H9 (cell line): ENCODE measurements at regions not wholly inside any gene's neighbourhood (a gene's known extent, or its start where the extent isn't known, plus 50 kb on each side); places are given as distances from the start of the nearest gene placed in this dataset.

Experiments used
- DNase-seq: peaks from one replicate; pipeline ENCODE4 v3.0.0-alpha.2; 2017
- H2AFZ ChIP-seq: one replicate; pipeline ENCODE4 v1.6.1; 2013; ENCODE audit warnings: mild to moderate bottlenecking, low read length, control low read depth, moderate library complexity
- H2AK5ac ChIP-seq: 2 replicates; pipeline ENCODE4 v1.6.1; 2013; ENCODE audit warnings: low read length, control low read depth, mixed read lengths; ENCODE audit not compliant: insufficient read length
- H2BK120ac ChIP-seq: one replicate; pipeline ENCODE4 v1.6.1; 2013; ENCODE audit warnings: low read depth, mild to moderate bottlenecking, low read length, control low read depth, inconsistent platforms; ENCODE audit not compliant: poor library complexity, severe bottlenecking
- H2BK12ac ChIP-seq: 2 replicates; pipeline ENCODE4 v1.6.1; 2013; ENCODE audit warnings: low read length, control low read depth, mixed read lengths, low read depth; ENCODE audit not compliant: insufficient read length
- H2BK15ac ChIP-seq: 2 replicates; pipeline ENCODE4 v1.6.1; 2013; ENCODE audit warnings: low read depth, low read length, control low read depth
- H2BK20ac ChIP-seq: one replicate; pipeline ENCODE4 v1.6.1; 2013; ENCODE audit warnings: low read depth, mild to moderate bottlenecking, low read length, control low read depth, inconsistent platforms; ENCODE audit not compliant: poor library complexity, severe bottlenecking
- H2BK5ac ChIP-seq: 2 replicates; pipeline ENCODE4 v1.6.1; 2013; ENCODE audit warnings: low read length, control low read depth, mixed read lengths; ENCODE audit not compliant: insufficient read length
- H3K14ac ChIP-seq: 2 replicates; pipeline ENCODE4 v1.6.1; 2013; ENCODE audit warnings: low read length, control low read depth; ENCODE audit not compliant: insufficient read depth
- H3K18ac ChIP-seq: 2 replicates; pipeline ENCODE4 v1.6.1; 2013; ENCODE audit warnings: low read depth, mild to moderate bottlenecking, mixed read lengths, low read length, control low read depth; ENCODE audit not compliant: insufficient read length
- H3K23ac ChIP-seq: 2 replicates; pipeline ENCODE4 v1.6.1; 2013; ENCODE audit warnings: low read length, control low read depth, mixed read lengths, low read depth; ENCODE audit not compliant: insufficient read length
- H3K23me2 ChIP-seq: 2 replicates; pipeline ENCODE4 v1.6.1; 2013; ENCODE audit warnings: low read depth, mild to moderate bottlenecking, mixed read lengths, low read length, control low read depth; ENCODE audit not compliant: insufficient read length, poor library complexity, severe bottlenecking
- H3K27ac ChIP-seq: 2 replicates; pipeline ENCODE4 v1.5.1; 2013; ENCODE audit warnings: low read length, control low read depth, mixed read lengths, low read depth; ENCODE audit not compliant: insufficient read length
- H3K27me3 ChIP-seq: 2 replicates; pipeline ENCODE4 v1.6.1; 2013; ENCODE audit warnings: low read length, control low read depth, inconsistent platforms; ENCODE audit not compliant: insufficient read depth
- H3K4ac ChIP-seq: 2 replicates; pipeline ENCODE4 v1.6.1; 2013; ENCODE audit warnings: low read depth, mild to moderate bottlenecking, control low read depth, inconsistent platforms, low read length, moderate library complexity
- H3K4me1 ChIP-seq: 2 replicates; pipeline ENCODE4 v1.6.1; 2013; ENCODE audit warnings: low read length, control low read depth, inconsistent platforms; ENCODE audit not compliant: insufficient read depth
- H3K4me2 ChIP-seq: 2 replicates; pipeline ENCODE4 v1.6.1; 2013; ENCODE audit warnings: low read length, control low read depth, mixed read lengths; ENCODE audit not compliant: insufficient read length, insufficient read depth
- H3K56ac ChIP-seq: 2 replicates; pipeline ENCODE4 v1.6.1; 2013; ENCODE audit warnings: low read depth, mild to moderate bottlenecking, mixed read lengths, low read length, control low read depth; ENCODE audit not compliant: insufficient read length
- H3K79me1 ChIP-seq: 2 replicates; pipeline ENCODE4 v1.6.1; 2013; ENCODE audit warnings: low read depth, mild to moderate bottlenecking, moderate library complexity, low read length, control low read depth, inconsistent platforms; ENCODE audit not compliant: insufficient read depth, poor library complexity, severe bottlenecking
- H3K79me2 ChIP-seq: 2 replicates; pipeline ENCODE4 v1.6.1; 2013; ENCODE audit warnings: low read length, control low read depth, inconsistent platforms; ENCODE audit not compliant: insufficient read depth
- H3K9ac ChIP-seq: 2 replicates; pipeline ENCODE4 v1.6.1; 2013; ENCODE audit warnings: low read length, control low read depth, mixed read lengths; ENCODE audit not compliant: insufficient read length; ENCODE audit errors: extremely low read depth
- H3K9me3 ChIP-seq: one replicate; pipeline ENCODE4 v1.6.1; 2013; ENCODE audit warnings: low read depth, low read length, inconsistent platforms; ENCODE audit not compliant: control insufficient read depth
- H3T11ph ChIP-seq: one replicate; pipeline ENCODE4 v1.6.1; 2013; ENCODE audit warnings: mild to moderate bottlenecking, low read length, control low read depth, inconsistent platforms
- H4K20me1 ChIP-seq: one replicate; pipeline ENCODE4 v1.6.1; 2013; ENCODE audit not compliant: control insufficient read depth, insufficient read length, insufficient read depth
- H4K5ac ChIP-seq: 2 replicates; pipeline ENCODE4 v1.6.1; 2013; ENCODE audit warnings: low read depth, mild to moderate bottlenecking, mixed read lengths, low read length, control low read depth; ENCODE audit not compliant: insufficient read length
- H4K8ac ChIP-seq: replicated peaks from 2 replicates; pipeline ENCODE4 v1.6.1; 2013; ENCODE audit warnings: low read length, control low read depth, mixed read lengths, low read depth; ENCODE audit not compliant: insufficient read length
- H4K91ac ChIP-seq: 2 replicates; pipeline ENCODE4 v1.6.1; 2013; ENCODE audit warnings: low read depth, mild to moderate bottlenecking, moderate library complexity, mixed read lengths, low read length, control low read depth; ENCODE audit not compliant: insufficient read length
- H3K27ac Mint-ChIP-seq, 3 experiments: 2 replicates in 2 of 3; 3 replicates in 1 of 3; pipeline ENCODE4 v1.8.0; 2020 to 2021; ENCODE audit warnings: mixed read lengths in 3 of 3, mild to moderate bottlenecking in 1 of 3, moderate library complexity in 1 of 3
- H3K27me3 Mint-ChIP-seq: 2 replicates; pipeline ENCODE4 v1.8.0; 2021; ENCODE audit warnings: low read depth, mild to moderate bottlenecking, moderate library complexity, mixed read lengths
- H3K36me3 Mint-ChIP-seq, 3 experiments: 2 replicates in 2 of 3; 3 replicates in 1 of 3; pipeline ENCODE4 v1.8.0; 2020 to 2021; ENCODE audit warnings: low read depth in 3 of 3, mixed read lengths in 3 of 3; ENCODE audit not compliant: insufficient read depth in 1 of 3
- H3K4me1 Mint-ChIP-seq, 2 experiments: 2 replicates each; pipeline ENCODE4 v1.8.0; 2020; ENCODE audit warnings: mixed read lengths in 2 of 2
- H3K4me3 Mint-ChIP-seq, 2 experiments: 2 replicates in 1 of 2; 3 replicates in 1 of 2; pipeline ENCODE4 v1.8.0; 2020 to 2021; ENCODE audit warnings: mild to moderate bottlenecking in 2 of 2, mixed read lengths in 2 of 2, moderate library complexity in 1 of 2
- H3K9me3 Mint-ChIP-seq, 2 experiments: 2 replicates in 1 of 2; 3 replicates in 1 of 2; pipeline ENCODE4 v1.8.0; 2020; ENCODE audit warnings: mild to moderate bottlenecking in 2 of 2, mixed read lengths in 2 of 2, moderate library complexity in 1 of 2
- WGBS: extraction: QIAGEN DNeasy Blood & Tissue Kit; methylation state at CpG from one replicate; pipeline ENCODE4 v1.1.7; 2013; ENCODE audit warnings: missing lambda C conversion rate, low lambda C conversion rate, mixed read lengths; ENCODE audit not compliant: insufficient read length; ENCODE audit errors: extremely low coverage; 5-methylcytosine and 5-hydroxymethylcytosine counted together
- TF ChIP-seq, protein P1 (sequence below): fragments of 200-600 bp; sonication (generic); conservative IDR thresholded peaks from 3 replicates; pipeline ENCODE4 v1.8.0; 2021; ENCODE audit warnings: antibody characterized with exemption, mild to moderate bottlenecking

DNA sequence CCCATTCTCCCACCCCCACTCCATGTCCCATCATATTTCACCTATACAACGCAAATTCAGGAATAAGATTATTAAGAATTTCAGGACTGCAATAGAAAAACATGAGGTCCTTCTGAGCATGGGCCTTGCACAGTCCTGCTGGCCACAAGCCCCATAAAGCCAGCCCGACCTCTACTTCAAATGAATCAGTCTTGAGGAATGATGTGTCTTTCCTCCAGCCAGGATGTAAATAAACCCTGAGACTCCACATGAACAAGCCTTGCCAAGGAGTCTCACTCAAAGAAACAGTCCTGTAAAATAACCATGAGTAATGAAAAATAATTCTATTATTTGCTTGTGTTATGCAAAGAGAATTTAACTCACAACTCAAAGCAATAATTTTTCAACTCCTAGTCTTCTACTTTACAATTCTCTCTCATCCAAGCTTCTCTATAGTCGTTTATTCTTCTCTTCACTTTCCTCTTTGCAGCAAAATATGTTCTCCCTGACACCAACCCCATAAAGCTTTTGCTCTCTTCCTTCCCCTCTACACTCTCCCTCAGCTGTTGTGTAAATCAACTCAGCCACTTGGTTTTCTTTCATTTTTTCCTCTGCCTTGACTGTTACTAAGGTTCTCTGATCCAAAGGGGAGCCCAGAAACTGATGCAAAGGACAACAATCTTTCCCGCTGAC, 140.1 kb upstream of the MOCS2 start:
- Histone ChIP-seq H2AK5ac (no peak overlapping the region), H3K4me2 (no peak overlapping the region), H3K27me3 (no peaks in the 10 kb centered on the region), H4K8ac (no peak overlapping the region), H3K9ac (no peak overlapping the region), H3K9me3 (no peaks in the 10 kb centered on the region), H4K91ac (no peak overlapping the region), H2BK20ac (no peak overlapping the region), H3K23me2 (no peaks in the 10 kb centered on the region), H3K23ac (no peak overlapping the region), H2AFZ (no peak overlapping the region), H3K4me1 (no peaks in the 10 kb centered on the region), H3K18ac (no peak overlapping the region), H4K5ac (no peak overlapping the region), H2BK5ac (no peak overlapping the region), H2BK120ac (no peak overlapping the region), H3K79me2 (no peaks in the 10 kb centered on the region), H3K14ac (no peak overlapping the region), H3K4ac (no peak overlapping the region), H4K20me1 (no peaks in the 10 kb centered on the region), H3T11ph (no peak overlapping the region), H2BK15ac (no peak overlapping the region), H3K27ac (no peak overlapping the region), H2BK12ac (no peak overlapping the region), H3K79me1 (no peaks in the 10 kb centered on the region), H3K56ac (no peak overlapping the region)
- no peaks in the 10 kb centered on the region for H3K27me3 Mint-ChIP-seq
- TF ChIP-seq, protein P1, sequence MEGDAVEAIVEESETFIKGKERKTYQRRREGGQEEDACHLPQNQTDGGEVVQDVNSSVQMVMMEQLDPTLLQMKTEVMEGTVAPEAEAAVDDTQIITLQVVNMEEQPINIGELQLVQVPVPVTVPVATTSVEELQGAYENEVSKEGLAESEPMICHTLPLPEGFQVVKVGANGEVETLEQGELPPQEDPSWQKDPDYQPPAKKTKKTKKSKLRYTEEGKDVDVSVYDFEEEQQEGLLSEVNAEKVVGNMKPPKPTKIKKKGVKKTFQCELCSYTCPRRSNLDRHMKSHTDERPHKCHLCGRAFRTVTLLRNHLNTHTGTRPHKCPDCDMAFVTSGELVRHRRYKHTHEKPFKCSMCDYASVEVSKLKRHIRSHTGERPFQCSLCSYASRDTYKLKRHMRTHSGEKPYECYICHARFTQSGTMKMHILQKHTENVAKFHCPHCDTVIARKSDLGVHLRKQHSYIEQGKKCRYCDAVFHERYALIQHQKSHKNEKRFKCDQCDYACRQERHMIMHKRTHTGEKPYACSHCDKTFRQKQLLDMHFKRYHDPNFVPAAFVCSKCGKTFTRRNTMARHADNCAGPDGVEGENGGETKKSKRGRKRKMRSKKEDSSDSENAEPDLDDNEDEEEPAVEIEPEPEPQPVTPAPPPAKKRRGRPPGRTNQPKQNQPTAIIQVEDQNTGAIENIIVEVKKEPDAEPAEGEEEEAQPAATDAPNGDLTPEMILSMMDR, result no peak
- WGBS, result no CpG with 5 or more reads among the region's 4 CpGs
- H3K4me3 Mint-ChIP-seq, result no peak overlapping the region
- H3K36me3 Mint-ChIP-seq, result no peaks in the 10 kb centered on the region
- no peak overlapping the region; a peak in 1 of 7 replicates for H3K27ac Mint-ChIP-seq
- no peaks in the 10 kb centered on the region for H3K4me1 Mint-ChIP-seq
- DNase-seq, result no peak
- no peaks in the 10 kb centered on the region for H3K9me3 Mint-ChIP-seq
